Activated naive CD4-positive, alpha-beta T cell treated with anti-CD3 and anti-CD28 coated beads, Interleukin-2, amount 50 U/mL, for 24 hours (primary cell): ENCODE measurements at regions not wholly inside any gene's neighbourhood (a gene's known extent, or its start where the extent isn't known, plus 50 kb on each side); places are given as distances from the start of the nearest gene placed in this dataset.

Source experiments
- H3K27ac Mint-ChIP-seq: one replicate; pipeline ENCODE4 v1.8.0; 2021; ENCODE audit warnings: mild to moderate bottlenecking, mixed read lengths
- H3K27me3 Mint-ChIP-seq: one replicate; pipeline ENCODE4 v1.8.0; 2021; ENCODE audit warnings: mixed read lengths
- H3K36me3 Mint-ChIP-seq: one replicate; pipeline ENCODE4 v1.8.0; 2021; ENCODE audit warnings: mixed read lengths
- H3K4me1 Mint-ChIP-seq: one replicate; pipeline ENCODE4 v1.8.0; 2021; ENCODE audit warnings: mixed read lengths
- H3K4me3 Mint-ChIP-seq: one replicate; pipeline ENCODE4 v1.8.0; 2021; ENCODE audit warnings: mild to moderate bottlenecking, mixed read lengths
- H3K9me3 Mint-ChIP-seq: one replicate; pipeline ENCODE4 v1.8.0; 2021; ENCODE audit warnings: mixed read lengths

GRCh38 chr12:102551186-102551585, 70.8 kb upstream of the IGF1 start:
- no peaks in the 10 kb centered on the region for H3K9me3 Mint-ChIP-seq
- H3K36me3 Mint-ChIP-seq = no peaks in the 10 kb centered on the region
- no peak overlapping the region for H3K4me3 Mint-ChIP-seq
- H3K4me1 Mint-ChIP-seq = no peaks in the 10 kb centered on the region
- H3K27me3 Mint-ChIP-seq = no peaks in the 10 kb centered on the region
- no peak overlapping the region for H3K27ac Mint-ChIP-seq

- Mint-ChIP-seq H3K36me3 (no peaks in the 10 kb centered on the region), H3K9me3 (no peaks in the 10 kb centered on the region), H3K4me1 (no peaks in the 10 kb centered on the region), H3K4me3 (no peak overlapping the region), H3K27me3 (no peaks in the 10 kb centered on the region), H3K27ac (no peak overlapping the region)
Observed at GRCh38 chr12:102549691-102550090, 69.3 kb upstream of the IGF1 start.

GRCh38 chr12:102548543-102548942, 68.2 kb upstream of the IGF1 start:
- Mint-ChIP-seq H3K4me1 (no peaks in the 10 kb centered on the region), H3K27me3 (peaks cover 2% of the 10 kb centered on the region), H3K4me3 (no peak overlapping the region), H3K9me3 (no peaks in the 10 kb centered on the region), H3K36me3 (no peaks in the 10 kb centered on the region), H3K27ac (no peak overlapping the region)

- no peak overlapping the region for H3K27ac Mint-ChIP-seq
- no peaks in the 10 kb centered on the region for H3K9me3 Mint-ChIP-seq
- peaks cover 4% of the 10 kb centered on the region for H3K27me3 Mint-ChIP-seq
- H3K4me3 Mint-ChIP-seq = no peak overlapping the region
- H3K4me1 Mint-ChIP-seq = no peaks in the 10 kb centered on the region
- peaks cover 1% of the 10 kb centered on the region for H3K36me3 Mint-ChIP-seq
Observed at GRCh38 chr12:102543494-102544485, 63.4 kb upstream of the IGF1 start.

- Mint-ChIP-seq H3K27me3 (peaks cover 5% of the 10 kb centered on the region), H3K36me3 (peaks cover 1% of the 10 kb centered on the region), H3K9me3 (no peaks in the 10 kb centered on the region), H3K27ac (no peak overlapping the region), H3K4me3 (no peak overlapping the region), H3K4me1 (no peaks in the 10 kb centered on the region)
Observed at GRCh38 chr12:102542816-102543440, 62.6 kb upstream of the IGF1 start.

GRCh38 chr12:102540815-102541385, 60.5 kb upstream of the IGF1 start:
- Mint-ChIP-seq H3K36me3 (peaks cover 1% of the 10 kb centered on the region), H3K4me3 (no peak overlapping the region), H3K9me3 (no peaks in the 10 kb centered on the region), H3K27ac (no peak overlapping the region), H3K27me3 (peaks cover 6% of the 10 kb centered on the region), H3K4me1 (no peaks in the 10 kb centered on the region)

GRCh38 chr12:102539651-102540553, 59.5 kb upstream of the IGF1 start:
- Mint-ChIP-seq H3K9me3 (no peaks in the 10 kb centered on the region), H3K27ac (peak overlapping the region; percentile 10), H3K4me3 (no peak overlapping the region), H3K4me1 (no peaks in the 10 kb centered on the region), H3K36me3 (peaks cover 1% of the 10 kb centered on the region), H3K27me3 (peaks cover 6% of the 10 kb centered on the region)

GRCh38 chr12:102535306-102535705, 54.9 kb upstream of the IGF1 start:
- H3K27me3 Mint-ChIP-seq = peaks cover 5% of the 10 kb centered on the region
- peaks cover 1% of the 10 kb centered on the region for H3K36me3 Mint-ChIP-seq

GRCh38 chr12:102534899-102535298, 54.5 kb upstream of the IGF1 start:
- H3K4me1 Mint-ChIP-seq = no peaks in the 10 kb centered on the region
- H3K4me3 Mint-ChIP-seq = no peak overlapping the region
- H3K9me3 Mint-ChIP-seq = no peaks in the 10 kb centered on the region
- no peak overlapping the region for H3K27ac Mint-ChIP-seq
- H3K36me3 Mint-ChIP-seq = peaks cover 1% of the 10 kb centered on the region
- H3K27me3 Mint-ChIP-seq = peaks cover 5% of the 10 kb centered on the region

More at GRCh38 chr12:102535306-102535705, 54.9 kb upstream of the IGF1 start:
- Mint-ChIP-seq H3K4me3 (no peak overlapping the region), H3K9me3 (no peaks in the 10 kb centered on the region), H3K27ac (no peak overlapping the region), H3K4me1 (no peaks in the 10 kb centered on the region)

GRCh38 chr12:102533483-102534215, 53.3 kb upstream of the IGF1 start:
- H3K27ac Mint-ChIP-seq = no peak overlapping the region
- H3K36me3 Mint-ChIP-seq = no peaks in the 10 kb centered on the region
- H3K4me3 Mint-ChIP-seq = no peak overlapping the region
- no peaks in the 10 kb centered on the region for H3K4me1 Mint-ChIP-seq
- H3K27me3 Mint-ChIP-seq = peaks cover 3% of the 10 kb centered on the region
- H3K9me3 Mint-ChIP-seq = no peaks in the 10 kb centered on the region
